ENCODE measurements at regions not wholly inside any gene's neighbourhood (a gene's known extent, or its start where the extent isn't known, plus 50 kb on each side); places are given as distances from the start of the nearest gene placed in this dataset.

DNA sequence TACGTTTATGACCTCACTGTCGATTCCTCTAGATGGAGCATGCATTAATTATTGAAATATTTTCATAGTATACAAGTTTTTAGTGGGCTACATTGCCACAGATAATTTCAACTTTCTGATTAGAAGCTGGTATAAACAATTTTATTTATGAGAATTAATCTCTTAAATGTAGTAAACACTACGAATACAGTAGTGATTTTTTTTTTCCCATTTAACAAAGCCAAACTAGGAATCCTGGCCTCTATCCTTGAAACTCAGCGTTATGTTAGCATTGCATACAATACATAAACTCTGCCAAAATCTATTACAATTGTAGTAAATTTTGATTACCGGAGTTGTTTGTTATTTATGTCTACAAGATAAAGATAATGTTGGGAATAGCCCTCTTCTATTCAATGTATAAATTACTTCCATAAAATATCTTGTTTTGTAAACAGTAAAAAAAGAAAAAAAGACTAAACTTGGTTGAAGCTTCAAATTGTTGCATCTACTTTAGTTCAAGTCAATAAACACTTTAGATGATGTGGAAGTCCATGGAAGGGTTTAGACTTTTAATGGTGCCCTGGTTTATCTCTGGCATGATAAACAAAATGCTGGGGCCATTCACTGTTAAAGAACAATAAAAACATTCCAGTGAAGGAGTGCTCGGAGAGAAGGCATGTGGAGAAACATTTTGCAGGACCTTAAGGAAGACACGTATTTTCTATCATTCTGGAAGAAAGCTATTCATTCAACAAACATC lies 77.3 kb upstream of the NR2F2 start:
- TF ChIP-seq, protein P1, sequence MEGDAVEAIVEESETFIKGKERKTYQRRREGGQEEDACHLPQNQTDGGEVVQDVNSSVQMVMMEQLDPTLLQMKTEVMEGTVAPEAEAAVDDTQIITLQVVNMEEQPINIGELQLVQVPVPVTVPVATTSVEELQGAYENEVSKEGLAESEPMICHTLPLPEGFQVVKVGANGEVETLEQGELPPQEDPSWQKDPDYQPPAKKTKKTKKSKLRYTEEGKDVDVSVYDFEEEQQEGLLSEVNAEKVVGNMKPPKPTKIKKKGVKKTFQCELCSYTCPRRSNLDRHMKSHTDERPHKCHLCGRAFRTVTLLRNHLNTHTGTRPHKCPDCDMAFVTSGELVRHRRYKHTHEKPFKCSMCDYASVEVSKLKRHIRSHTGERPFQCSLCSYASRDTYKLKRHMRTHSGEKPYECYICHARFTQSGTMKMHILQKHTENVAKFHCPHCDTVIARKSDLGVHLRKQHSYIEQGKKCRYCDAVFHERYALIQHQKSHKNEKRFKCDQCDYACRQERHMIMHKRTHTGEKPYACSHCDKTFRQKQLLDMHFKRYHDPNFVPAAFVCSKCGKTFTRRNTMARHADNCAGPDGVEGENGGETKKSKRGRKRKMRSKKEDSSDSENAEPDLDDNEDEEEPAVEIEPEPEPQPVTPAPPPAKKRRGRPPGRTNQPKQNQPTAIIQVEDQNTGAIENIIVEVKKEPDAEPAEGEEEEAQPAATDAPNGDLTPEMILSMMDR (IDR thresholded peaks at IDR 0.05; ENCODE audit: low read depth, low read length) = no peak
- no peak for TF ChIP-seq EZH2phosphoT487 (IDR thresholded peaks at IDR 0.05; ENCODE audit: low read depth)

All from OCI-LY3 (cell line).